Naive thymus-derived CD8-positive, alpha-beta T cell (primary cell): ENCODE measurements at regions not wholly inside any gene's neighbourhood (a gene's known extent, or its start where the extent isn't known, plus 50 kb on each side); places are given as distances from the start of the nearest gene placed in this dataset.
"Not testable (repeated sequence)": the region's sequence is repeated elsewhere in the genome, so short reads cannot be mapped to it uniquely, and the experiment has no call there.

Source experiments
- ATAC-seq, 2 donors: fragments of 150-1000 bp; cut with Tn5 transposase in 1 of 2; sonication (Bioruptor Pico), chemical (Tn5 transposase) in 1 of 2; 1 replicate in 1 of 2; 2 replicates in 1 of 2; pipeline ENCODE4 v1.10.0; 2021; ENCODE audit warnings: mild to moderate bottlenecking in 2 of 2, moderate library complexity in 2 of 2
- POLR2A ChIA-PET: fragments of 350-600 bp; sonication (Branson Sonifier 250); formaldehyde crosslinking; loops from one replicate; lab custom pipeline; 2021; ENCODE audit warnings: antibody characterized with exemption; lab: Charles Lee
- DNase-seq, 10 donors: peaks; one replicate each; pipeline versions ENCODE4 v3.0.0 to v3.0.0-alpha.2; 2020 to 2022
- H3K27ac Mint-ChIP-seq, 10 donors: one replicate each; pipeline ENCODE4 v1.8.0; 2020 to 2022; ENCODE audit warnings: mild to moderate bottlenecking in 10 of 10, mixed read lengths in 10 of 10, moderate library complexity in 4 of 10, inconsistent platforms in 1 of 10
- H3K27me3 Mint-ChIP-seq, 5 donors: one replicate each; pipeline ENCODE4 v1.8.0; 2021 to 2022; ENCODE audit warnings: mixed read lengths in 5 of 5
- H3K36me3 Mint-ChIP-seq, 3 donors: one replicate each; pipeline ENCODE4 v1.8.0; 2020 to 2022; ENCODE audit warnings: mixed read lengths in 3 of 3, mild to moderate bottlenecking in 2 of 3, inconsistent platforms in 1 of 3
- H3K4me1 Mint-ChIP-seq, 4 donors: one replicate each; pipeline ENCODE4 v1.8.0; 2021 to 2022; ENCODE audit warnings: mixed read lengths in 4 of 4
- H3K4me3 Mint-ChIP-seq, 10 donors: one replicate each; pipeline ENCODE4 v1.8.0; 2020 to 2022; ENCODE audit warnings: mild to moderate bottlenecking in 10 of 10, mixed read lengths in 10 of 10, moderate library complexity in 6 of 10, inconsistent platforms in 1 of 10
- H3K9me3 Mint-ChIP-seq, 9 donors: one replicate each; pipeline ENCODE4 v1.8.0; 2020 to 2022; ENCODE audit warnings: mixed read lengths in 9 of 9, mild to moderate bottlenecking in 3 of 9, inconsistent platforms in 1 of 9, moderate library complexity in 1 of 9

DNA sequence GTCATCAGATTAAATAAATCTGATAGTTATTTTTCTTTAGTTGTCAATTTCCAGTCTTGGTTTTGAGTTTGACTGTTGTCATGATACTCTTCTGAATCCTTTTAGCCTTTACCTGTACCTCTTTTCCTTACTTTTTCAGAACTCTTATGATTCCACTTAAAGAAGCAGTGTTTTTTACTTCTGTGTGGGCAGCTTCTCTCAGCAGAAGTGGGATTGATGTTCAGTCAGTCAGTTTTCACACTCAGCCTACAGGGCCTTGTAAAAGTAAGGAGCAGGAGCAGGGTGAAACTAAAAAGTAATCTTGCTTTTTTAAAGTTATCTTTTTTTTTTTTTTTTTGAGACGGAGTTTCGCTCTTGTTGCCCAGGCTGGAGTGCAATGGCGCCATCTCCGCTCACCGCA is 75.1 kb downstream of the HAUS1 start:
- Mint-ChIP-seq H3K4me3 (peak overlapping the region in 5 of 10 donors; percentile 11 to 51 (median 38)), H3K27ac (peak overlapping the region in 5 of 10 donors; percentile 10 to 72 (median 57))
- POLR2A ChIA-PET: no interaction called here

DNA sequence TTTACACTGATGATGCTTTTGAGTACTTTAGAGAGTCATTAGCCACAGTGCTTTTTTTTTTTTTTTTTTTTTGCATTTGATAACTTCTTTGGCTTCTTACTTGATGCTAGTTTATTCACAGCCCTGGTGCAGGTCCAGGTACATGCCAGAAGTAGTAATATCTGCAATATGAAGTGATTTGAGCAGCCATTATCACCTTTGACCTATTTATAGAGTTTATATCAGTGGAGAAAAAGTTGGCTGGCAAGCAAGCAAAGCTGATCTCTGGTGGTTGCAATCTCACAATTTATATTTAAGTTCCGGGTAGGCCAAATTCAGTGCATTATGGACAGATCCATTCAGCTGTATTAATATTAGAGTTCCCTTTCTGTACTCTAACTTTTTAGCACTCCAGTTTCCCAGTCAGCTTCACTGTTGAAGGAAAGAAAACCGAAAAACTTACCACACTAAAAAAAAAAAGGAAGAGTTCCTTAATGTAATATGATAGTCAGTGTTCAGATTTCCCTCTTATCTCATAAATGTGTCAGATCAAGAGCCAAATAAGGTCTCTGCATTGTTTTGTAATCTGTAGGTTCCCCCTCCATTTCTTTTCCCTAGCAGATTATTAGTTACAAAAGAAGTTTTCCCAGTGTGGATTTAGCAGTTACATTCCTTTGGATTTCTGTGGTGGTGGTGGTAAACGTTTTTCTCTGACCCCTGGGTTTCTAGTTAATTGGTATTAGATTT is 78.6 kb downstream of the HAUS1 start:
- H3K4me3 Mint-ChIP-seq: peak overlapping the region in 9 of 10 donors; percentile 8 to 50 (median 43)

More for the DNA sequence above, 75.1 kb downstream of the HAUS1 start:
- no peaks in the 10 kb centered on the region for H3K9me3 Mint-ChIP-seq
- peaks cover 23 to 83% (median 73%) of the 10 kb centered on the region in 4 donors for H3K4me1 Mint-ChIP-seq
- DNase-seq: no peak
- no peaks in the 10 kb centered on the region for H3K27me3 Mint-ChIP-seq
- ATAC-seq: no peak
- H3K36me3 Mint-ChIP-seq: peaks cover 0 to 24% (median 0%) of the 10 kb centered on the region in 3 donors

DNA sequence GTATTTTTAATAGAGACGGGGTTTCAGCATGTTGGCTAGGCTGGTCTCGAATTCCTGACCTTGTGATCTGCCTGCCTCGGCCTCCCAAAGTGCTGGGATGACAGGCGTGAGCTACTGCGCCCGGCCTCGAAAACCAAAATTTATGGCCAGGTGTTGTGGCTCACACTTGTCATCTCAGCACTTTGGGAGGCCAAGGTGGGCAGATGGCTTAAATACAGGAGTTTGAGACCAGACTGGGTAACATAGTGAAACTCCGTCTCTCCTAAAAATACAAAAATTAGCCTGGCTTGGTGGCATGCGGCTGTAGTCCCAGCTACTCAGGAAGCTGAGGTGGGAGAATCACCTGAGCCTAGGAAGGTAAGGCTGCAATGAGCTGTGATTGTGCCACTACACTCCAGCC is 80.1 kb downstream of the HAUS1 start:
- H3K4me3 Mint-ChIP-seq: peak overlapping the region in 7 of 10 donors; percentile 7 to 63 (median 38)

More for the DNA sequence above, 78.6 kb downstream of the HAUS1 start:
- Mint-ChIP-seq H3K27ac (peak overlapping the region in 7 of 10 donors; percentile 23 to 81 (median 56)), H3K36me3 (peaks cover 0 to 33% (median 0%) of the 10 kb centered on the region in 3 donors), H3K9me3 (no peaks in the 10 kb centered on the region), H3K27me3 (no peaks in the 10 kb centered on the region), H3K4me1 (peaks cover 26 to 80% (median 70%) of the 10 kb centered on the region in 4 donors)
- POLR2A ChIA-PET: interaction anchor here (0.6 kb wide), 1 partner anchor 30 kb away, joined by 5 read pairs; no protein-coding TSS in a partner anchor
- ATAC-seq: no peak
- DNase-seq: no peak

GRCh38 chr18:46184727-46185126 is 80.5 kb downstream of the HAUS1 start:
- no peaks in the 10 kb centered on the region for H3K9me3 Mint-ChIP-seq
- DNase-seq (no peak), ATAC-seq (no peak)
- H3K27me3 Mint-ChIP-seq: no peaks in the 10 kb centered on the region
- peaks cover 0 to 29% (median 0%) of the 10 kb centered on the region in 3 donors for H3K36me3 Mint-ChIP-seq
- H3K27ac Mint-ChIP-seq: peak overlapping the region in 7 of 10 donors; percentile 50 to 76 (median 61)
- H3K4me3 Mint-ChIP-seq: peak overlapping the region in 8 of 10 donors; percentile 5 to 63 (median 22)
- H3K4me1 Mint-ChIP-seq: peaks cover 20 to 82% (median 64%) of the 10 kb centered on the region in 4 donors
- POLR2A ChIA-PET: no interaction called here

More for the DNA sequence above, 80.1 kb downstream of the HAUS1 start:
- H3K27me3 Mint-ChIP-seq, H3K9me3 Mint-ChIP-seq, ATAC-seq, DNase-seq: not testable (repeated sequence)
- Mint-ChIP-seq H3K4me1 (peaks cover 22 to 80% (median 66%) of the 10 kb centered on the region in 4 donors), H3K27ac (peak overlapping the region in 7 of 10 donors; percentile 14 to 76 (median 61)), H3K36me3 (peaks cover 0 to 31% (median 0%) of the 10 kb centered on the region in 3 donors)
- POLR2A ChIA-PET: interaction anchor here (0.9 kb wide), 1 partner anchor 13 kb away, joined by 4 read pairs; no protein-coding TSS in a partner anchor

GRCh38 chr18:46190667-46191066 is 86.5 kb downstream of the HAUS1 start:
- H3K4me1 Mint-ChIP-seq: peaks cover 6 to 59% (median 35%) of the 10 kb centered on the region in 4 donors
- DNase-seq (no peak), ATAC-seq (no peak)
- H3K36me3 Mint-ChIP-seq: peaks cover 0 to 32% (median 0%) of the 10 kb centered on the region in 3 donors
- H3K4me3 Mint-ChIP-seq: peak overlapping the region in 1 of 10 donors; percentile 10
- peak overlapping the region in 4 of 10 donors; percentile 17 to 43 (median 30) for H3K27ac Mint-ChIP-seq
- no peaks in the 10 kb centered on the region for H3K9me3 Mint-ChIP-seq
- H3K27me3 Mint-ChIP-seq: no peaks in the 10 kb centered on the region
- POLR2A ChIA-PET: interaction anchor here (0.5 kb wide), 1 partner anchor 14 kb away, joined by 6 read pairs; no protein-coding TSS in a partner anchor

GRCh38 chr18:46196627-46197243 is 92.5 kb downstream of the HAUS1 start:
- H3K27ac Mint-ChIP-seq: peak overlapping the region in 4 of 10 donors; percentile 16 to 57 (median 23)
- no peak overlapping the region for H3K4me3 Mint-ChIP-seq
- H3K4me1 Mint-ChIP-seq: peaks cover 19 to 69% (median 53%) of the 10 kb centered on the region in 4 donors
- DNase-seq: no peak
- ATAC-seq: no peak
- no peaks in the 10 kb centered on the region for H3K27me3 Mint-ChIP-seq
- H3K9me3 Mint-ChIP-seq: no peaks in the 10 kb centered on the region
- POLR2A ChIA-PET: interaction anchor here (1.0 kb wide), 1 partner anchor 13 kb away, joined by 4 read pairs; no protein-coding TSS in a partner anchor
- peaks cover 0 to 53% (median 3%) of the 10 kb centered on the region in 3 donors for H3K36me3 Mint-ChIP-seq

GRCh38 chr18:46199515-46200147 is 95.4 kb downstream of the HAUS1 start:
- peak overlapping the region in 3 of 10 donors; percentile 2 to 19 (median 9) for H3K4me3 Mint-ChIP-seq
- H3K27ac Mint-ChIP-seq: peak overlapping the region in 9 of 10 donors; percentile 31 to 87 (median 56)
- no peaks in the 10 kb centered on the region for H3K9me3 Mint-ChIP-seq
- DNase-seq: no peak
- POLR2A ChIA-PET: no interaction called here
- no peaks in the 10 kb centered on the region for H3K27me3 Mint-ChIP-seq
- peaks cover 33 to 78% (median 68%) of the 10 kb centered on the region in 4 donors for H3K4me1 Mint-ChIP-seq
- peak in 1 of 2 donors; percentile 18 for ATAC-seq
- H3K36me3 Mint-ChIP-seq: peaks cover 0 to 46% (median 3%) of the 10 kb centered on the region in 3 donors

GRCh38 chr18:46200178-46201055 is 96.2 kb downstream of the HAUS1 start:
- peak overlapping the region in 9 of 10 donors; percentile 24 to 87 (median 68) for H3K27ac Mint-ChIP-seq
- peak overlapping the region in 3 of 10 donors; percentile 22 to 41 (median 33) for H3K4me3 Mint-ChIP-seq
- POLR2A ChIA-PET: interaction anchor here (0.6 to 0.7 kb wide), 2 partner anchors 21 to 44 kb away, joined by 3 to 5 read pairs; no protein-coding TSS in a partner anchor
- ATAC-seq, DNase-seq, H3K27me3 Mint-ChIP-seq, H3K9me3 Mint-ChIP-seq: not testable (repeated sequence)
- peaks cover 0 to 43% (median 3%) of the 10 kb centered on the region in 3 donors for H3K36me3 Mint-ChIP-seq
- H3K4me1 Mint-ChIP-seq: peaks cover 33 to 84% (median 75%) of the 10 kb centered on the region in 4 donors

DNA sequence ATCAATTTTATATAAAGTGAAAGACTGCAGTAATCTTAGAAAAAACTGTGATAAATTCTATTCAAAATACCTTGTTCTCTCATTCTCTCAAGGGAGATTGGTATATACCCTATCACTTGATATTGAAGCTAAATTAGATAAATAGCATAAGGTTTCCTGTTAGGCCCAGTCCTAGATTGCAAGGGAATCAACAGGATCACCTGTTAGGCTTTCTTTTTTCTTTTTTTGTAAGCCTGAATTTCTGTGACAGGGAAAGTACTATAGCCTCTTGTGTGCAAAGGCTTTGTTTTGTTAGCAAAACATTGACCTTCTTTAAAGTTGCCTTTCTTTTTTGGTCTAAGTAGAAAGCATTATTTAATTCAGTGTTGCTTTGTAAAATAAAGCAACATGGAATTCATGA is 100.0 kb downstream of the HAUS1 start:
- ATAC-seq (no peak), DNase-seq (no peak)
- H3K4me1 Mint-ChIP-seq: peaks cover 46 to 92% (median 88%) of the 10 kb centered on the region in 4 donors
- no peaks in the 10 kb centered on the region for H3K27me3 Mint-ChIP-seq
- POLR2A ChIA-PET: no interaction called here
- peaks cover 0 to 26% (median 0%) of the 10 kb centered on the region in 3 donors for H3K36me3 Mint-ChIP-seq
- H3K27ac Mint-ChIP-seq: peak overlapping the region in 8 of 10 donors; percentile 19 to 85 (median 74)
- peak overlapping the region in 6 of 10 donors; percentile 11 to 36 (median 26) for H3K4me3 Mint-ChIP-seq
- no peaks in the 10 kb centered on the region for H3K9me3 Mint-ChIP-seq

DNA sequence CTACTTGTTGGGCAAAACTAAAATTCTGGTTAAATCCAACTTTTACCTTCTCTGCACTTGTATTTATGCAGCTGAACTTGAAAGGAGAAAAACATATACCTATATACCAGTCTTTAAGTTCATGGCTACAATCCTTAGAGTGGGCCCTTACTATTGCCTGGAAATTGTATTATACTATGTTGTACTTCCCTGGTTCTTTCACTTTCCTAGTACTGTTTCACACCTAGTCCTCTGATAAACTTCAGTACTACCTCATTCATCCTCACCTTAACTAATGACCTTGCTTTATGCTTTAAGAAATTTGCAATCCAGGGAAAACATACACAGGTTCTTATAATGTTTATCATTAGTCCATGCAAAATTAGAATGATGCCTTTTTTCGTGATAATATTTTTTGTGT is 103.8 kb downstream of the HAUS1 start:
- Mint-ChIP-seq H3K36me3 (peaks cover 0 to 23% (median 0%) of the 10 kb centered on the region in 3 donors), H3K9me3 (no peaks in the 10 kb centered on the region), H3K27me3 (no peaks in the 10 kb centered on the region), H3K4me3 (no peak overlapping the region), H3K27ac (peak overlapping the region in 6 of 10 donors; percentile 20 to 81 (median 50)), H3K4me1 (peaks cover 39 to 88% (median 87%) of the 10 kb centered on the region in 4 donors)
- ATAC-seq (no peak), DNase-seq (no peak)
- POLR2A ChIA-PET: interaction anchor here (0.6 kb wide), 1 partner anchor 140 kb away, joined by 5 read pairs; no protein-coding TSS in a partner anchor

DNA sequence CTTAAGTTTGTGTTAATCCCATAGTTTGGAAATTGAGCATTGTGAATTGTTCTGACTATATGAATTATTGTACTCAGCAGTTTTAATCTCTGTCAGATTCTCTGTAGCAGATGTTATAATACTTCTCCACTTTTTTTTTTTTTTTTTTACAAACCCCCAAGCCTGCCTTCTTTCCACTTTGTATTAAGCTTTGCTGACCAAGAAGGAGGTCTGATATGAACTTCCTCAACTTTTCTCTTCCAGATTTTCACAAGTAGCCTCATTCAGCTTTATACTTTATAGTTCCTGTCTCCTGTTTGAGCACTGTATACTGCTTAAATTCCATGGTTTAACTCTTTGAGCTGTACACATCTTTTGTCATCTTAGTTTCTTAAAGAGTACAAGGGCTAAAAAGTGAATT is 105.0 kb downstream of the HAUS1 start:
- POLR2A ChIA-PET: no interaction called here
- no peaks in the 10 kb centered on the region for H3K27me3 Mint-ChIP-seq
- H3K4me3 Mint-ChIP-seq: peak overlapping the region in 1 of 10 donors; percentile 67
- no peak for ATAC-seq
- H3K9me3 Mint-ChIP-seq: no peaks in the 10 kb centered on the region
- H3K36me3 Mint-ChIP-seq: peaks cover 0 to 23% (median 0%) of the 10 kb centered on the region in 3 donors
- no peak for DNase-seq
- peak overlapping the region in 7 of 10 donors; percentile 16 to 77 (median 67) for H3K27ac Mint-ChIP-seq
- H3K4me1 Mint-ChIP-seq: peaks cover 33 to 86% (median 84%) of the 10 kb centered on the region in 4 donors
